Central memory CD8-positive, alpha-beta T cell (primary cell): ENCODE measurements at regions not wholly inside any gene's neighbourhood (a gene's known extent, or its start where the extent isn't known, plus 50 kb on each side); places are given as distances from the start of the nearest gene placed in this dataset.
"Not testable (repeated sequence)": the region's sequence is repeated elsewhere in the genome, so short reads cannot be mapped to it uniquely, and the experiment has no call there.

Source experiments
- ATAC-seq: fragments of 150-1000 bp; cut with Tn5 transposase; replicated peaks from 2 replicates; pipeline ENCODE4 v1.10.0; 2022; ENCODE audit warnings: mild to moderate bottlenecking, moderate FRiP score, moderate number of reproducible peaks; ENCODE audit not compliant: poor library complexity, severe bottlenecking; ENCODE audit errors: extremely low read depth
- DNase-seq, 2 donors: peaks; one replicate each; pipeline ENCODE4 v3.0.0; 2021; ENCODE audit warnings: low spot score in 2 of 2
- H3K27ac Mint-ChIP-seq: one replicate; pipeline ENCODE4 v1.8.0; 2022; ENCODE audit warnings: low read depth, mild to moderate bottlenecking, moderate library complexity, mixed read lengths
- H3K27me3 Mint-ChIP-seq: one replicate; pipeline ENCODE4 v1.8.0; 2022; ENCODE audit warnings: mixed read lengths
- H3K36me3 Mint-ChIP-seq: one replicate; pipeline ENCODE4 v1.8.0; 2022; ENCODE audit warnings: mild to moderate bottlenecking, moderate library complexity, mixed read lengths; ENCODE audit not compliant: insufficient read depth
- H3K4me1 Mint-ChIP-seq: one replicate; pipeline ENCODE4 v1.8.0; 2022; ENCODE audit warnings: mixed read lengths
- H3K4me3 Mint-ChIP-seq: one replicate; pipeline ENCODE4 v1.8.0; 2022; ENCODE audit warnings: mild to moderate bottlenecking, moderate library complexity, mixed read lengths
- H3K9me3 Mint-ChIP-seq: one replicate; pipeline ENCODE4 v1.8.0; 2022; ENCODE audit warnings: mixed read lengths

- DNase-seq: no peak
- no peak overlapping the region for H3K27ac Mint-ChIP-seq
- no peaks in the 10 kb centered on the region for H3K9me3 Mint-ChIP-seq
- no peaks in the 10 kb centered on the region for H3K27me3 Mint-ChIP-seq
- no peak for ATAC-seq
- H3K36me3 Mint-ChIP-seq: peaks cover 5% of the 10 kb centered on the region
- no peak overlapping the region for H3K4me3 Mint-ChIP-seq
- peaks cover 5% of the 10 kb centered on the region for H3K4me1 Mint-ChIP-seq
Observed at GRCh38 chr1:172781513-172782140, 122.7 kb downstream of the FASLG start.

GRCh38 chr1:172789840-172790239 lies 130.9 kb downstream of the FASLG start:
- Mint-ChIP-seq H3K27ac (no peak overlapping the region), H3K36me3 (no peaks in the 10 kb centered on the region), H3K27me3 (no peaks in the 10 kb centered on the region), H3K4me1 (no peaks in the 10 kb centered on the region), H3K9me3 (no peaks in the 10 kb centered on the region), H3K4me3 (no peak overlapping the region)
- no peak for ATAC-seq
- DNase-seq: no peak

GRCh38 chr1:172790245-172790644 lies 131.3 kb downstream of the FASLG start:
- Mint-ChIP-seq H3K36me3 (no peaks in the 10 kb centered on the region), H3K27me3 (no peaks in the 10 kb centered on the region), H3K27ac (no peak overlapping the region), H3K4me3 (no peak overlapping the region), H3K4me1 (no peaks in the 10 kb centered on the region), H3K9me3 (no peaks in the 10 kb centered on the region)
- ATAC-seq: no peak
- DNase-seq: no peak

- Mint-ChIP-seq H3K36me3 (no peaks in the 10 kb centered on the region), H3K27ac (no peak overlapping the region), H3K4me1 (no peaks in the 10 kb centered on the region), H3K4me3 (no peak overlapping the region), H3K27me3 (no peaks in the 10 kb centered on the region), H3K9me3 (no peaks in the 10 kb centered on the region)
- ATAC-seq: no peak
- DNase-seq: no peak
Observed at GRCh38 chr1:172793823-172794222, 134.9 kb downstream of the FASLG start.

GRCh38 chr1:172795741-172796140 lies 136.8 kb downstream of the FASLG start:
- no peak for ATAC-seq
- Mint-ChIP-seq H3K27me3 (no peaks in the 10 kb centered on the region), H3K4me3 (no peak overlapping the region), H3K36me3 (no peaks in the 10 kb centered on the region), H3K9me3 (no peaks in the 10 kb centered on the region), H3K4me1 (no peaks in the 10 kb centered on the region), H3K27ac (no peak overlapping the region)
- no peak for DNase-seq

- not testable (repeated sequence) for H3K27ac Mint-ChIP-seq, H3K36me3 Mint-ChIP-seq, H3K27me3 Mint-ChIP-seq, DNase-seq, H3K4me3 Mint-ChIP-seq, ATAC-seq, H3K9me3 Mint-ChIP-seq, H3K4me1 Mint-ChIP-seq
Observed at GRCh38 chr1:172799804-172800203, 140.9 kb downstream of the FASLG start.

- no peak overlapping the region for H3K27ac Mint-ChIP-seq
- no peaks in the 10 kb centered on the region for H3K4me1 Mint-ChIP-seq
- ATAC-seq: no peak
- H3K4me3 Mint-ChIP-seq: no peak overlapping the region
- H3K9me3 Mint-ChIP-seq: peaks cover 5% of the 10 kb centered on the region
- no peaks in the 10 kb centered on the region for H3K36me3 Mint-ChIP-seq
- no peaks in the 10 kb centered on the region for H3K27me3 Mint-ChIP-seq
- no peak for DNase-seq
Observed at GRCh38 chr1:172801771-172802322, 142.9 kb downstream of the FASLG start.

- Mint-ChIP-seq H3K27me3 (no peaks in the 10 kb centered on the region), H3K27ac (no peak overlapping the region), H3K4me1 (no peaks in the 10 kb centered on the region), H3K4me3 (no peak overlapping the region), H3K9me3 (peaks cover 6% of the 10 kb centered on the region), H3K36me3 (no peaks in the 10 kb centered on the region)
- DNase-seq (no peak), ATAC-seq (no peak)
Observed at GRCh38 chr1:172809750-172810149, 150.8 kb downstream of the FASLG start.

GRCh38 chr1:172810480-172811175 lies 151.7 kb downstream of the FASLG start:
- no peaks in the 10 kb centered on the region for H3K27me3 Mint-ChIP-seq
- H3K27ac Mint-ChIP-seq: no peak overlapping the region

GRCh38 chr1:172811694-172812093 lies 152.8 kb downstream of the FASLG start:
- DNase-seq (no peak), ATAC-seq (no peak)
- H3K9me3 Mint-ChIP-seq: peaks cover 6% of the 10 kb centered on the region
- no peak overlapping the region for H3K4me3 Mint-ChIP-seq
- no peaks in the 10 kb centered on the region for H3K27me3 Mint-ChIP-seq
- peaks cover 5% of the 10 kb centered on the region for H3K4me1 Mint-ChIP-seq
- no peak overlapping the region for H3K27ac Mint-ChIP-seq
- no peaks in the 10 kb centered on the region for H3K36me3 Mint-ChIP-seq

More at GRCh38 chr1:172810480-172811175, 151.7 kb downstream of the FASLG start:
- Mint-ChIP-seq H3K9me3 (peaks cover 6% of the 10 kb centered on the region), H3K4me1 (no peaks in the 10 kb centered on the region), H3K36me3 (no peaks in the 10 kb centered on the region), H3K4me3 (no peak overlapping the region)
- DNase-seq (no peak), ATAC-seq (no peak)

GRCh38 chr1:172812118-172812517 lies 153.2 kb downstream of the FASLG start:
- no peak for ATAC-seq

GRCh38 chr1:172813330-172813729 lies 154.4 kb downstream of the FASLG start:
- Mint-ChIP-seq H3K27ac (no peak overlapping the region), H3K4me1 (peaks cover 16% of the 10 kb centered on the region), H3K4me3 (no peak overlapping the region), H3K27me3 (no peaks in the 10 kb centered on the region), H3K9me3 (no peaks in the 10 kb centered on the region), H3K36me3 (no peaks in the 10 kb centered on the region)
- ATAC-seq (no peak), DNase-seq (no peak)

More at GRCh38 chr1:172812118-172812517, 153.2 kb downstream of the FASLG start:
- H3K27me3 Mint-ChIP-seq: no peaks in the 10 kb centered on the region
- no peak for DNase-seq
- peaks cover 8% of the 10 kb centered on the region for H3K4me1 Mint-ChIP-seq
- H3K9me3 Mint-ChIP-seq: peaks cover 6% of the 10 kb centered on the region
- no peak overlapping the region for H3K27ac Mint-ChIP-seq
- H3K36me3 Mint-ChIP-seq: no peaks in the 10 kb centered on the region
- no peak overlapping the region for H3K4me3 Mint-ChIP-seq

GRCh38 chr1:172814428-172814827 lies 155.5 kb downstream of the FASLG start:
- H3K27ac Mint-ChIP-seq: no peak overlapping the region
- ATAC-seq: no peak
- no peak for DNase-seq
- H3K27me3 Mint-ChIP-seq: no peaks in the 10 kb centered on the region
- no peaks in the 10 kb centered on the region for H3K9me3 Mint-ChIP-seq
- H3K4me1 Mint-ChIP-seq: peaks cover 27% of the 10 kb centered on the region
- H3K4me3 Mint-ChIP-seq: no peak overlapping the region
- no peaks in the 10 kb centered on the region for H3K36me3 Mint-ChIP-seq
